NT2/D1 (cell line): ENCODE measurements at regions not wholly inside any gene's neighbourhood (a gene's known extent, or its start where the extent isn't known, plus 50 kb on each side); places are given as distances from the start of the nearest gene placed in this dataset.

Experiments used
- DNase-seq: peaks from one replicate; pipeline ENCODE4 v3.0.0-alpha.2; 2011; ENCODE audit warnings: low read depth, low spot score
- H3K27me3 ChIP-seq: 2 replicates; pipeline ENCODE4 v1.6.0; 2011; ENCODE audit warnings: mild to moderate bottlenecking; ENCODE audit not compliant: insufficient read length, insufficient read depth
- H3K36me3 ChIP-seq: 2 replicates; pipeline ENCODE4 v1.6.1; 2011; ENCODE audit warnings: mild to moderate bottlenecking, low read length, mixed read lengths; ENCODE audit not compliant: insufficient read depth, insufficient read length
- H3K4me1 ChIP-seq: 2 replicates; pipeline ENCODE4 v1.5.1; 2011; ENCODE audit not compliant: insufficient read depth, insufficient read length
- H3K4me3 ChIP-seq: 2 replicates; pipeline ENCODE4 v1.5.1; 2011; ENCODE audit warnings: low read depth; ENCODE audit not compliant: insufficient read length
- H3K9ac ChIP-seq: 2 replicates; pipeline ENCODE4 v1.6.0; 2011; ENCODE audit warnings: low read depth; ENCODE audit not compliant: insufficient read length
- H3K9me3 ChIP-seq: 2 replicates; pipeline ENCODE4 v1.5.1; 2011; ENCODE audit warnings: mild to moderate bottlenecking, low read length; ENCODE audit not compliant: insufficient read depth
- SUZ12 ChIP-seq: IDR thresholded peaks from 2 replicates; pipeline ENCODE4 v1.6.1; 2011; ENCODE audit not compliant: insufficient read length, insufficient read depth; ENCODE audit errors: extremely low read depth
- YY1 ChIP-seq: IDR thresholded peaks from 2 replicates; pipeline ENCODE4 v1.6.1; 2011; ENCODE audit not compliant: insufficient read length, insufficient read depth
- ZNF274 ChIP-seq: IDR thresholded peaks from 2 replicates; pipeline ENCODE4 v1.6.1; 2011; ENCODE audit warnings: mild to moderate bottlenecking, low read depth, low read length

- Histone ChIP-seq H3K9me3 (peaks cover 6% of the 10 kb centered on the region; the same call in 1 of the 2 replicates), H3K9ac (no peak overlapping the region), H3K27me3 (no peaks in the 10 kb centered on the region), H3K36me3 (no peaks in the 10 kb centered on the region), H3K4me3 (no peak overlapping the region), H3K4me1 (no peaks in the 10 kb centered on the region)
- TF ChIP-seq YY1, result no peak
- no peak for TF ChIP-seq SUZ12
- no peak for TF ChIP-seq ZNF274
- DNase-seq, result no peak
These were observed 294.7 kb upstream of the POGK start for GRCh38 chr1:166544561-166544960.

GRCh38 chr1:166552706-166553105 is 286.6 kb upstream of the POGK start:
- H3K27me3 ChIP-seq, result no peaks in the 10 kb centered on the region
- no peak overlapping the region for H3K4me3 ChIP-seq
- H3K4me1 ChIP-seq, result no peaks in the 10 kb centered on the region
- no peak for DNase-seq
- no peak for TF ChIP-seq ZNF274
- no peak for TF ChIP-seq SUZ12
- no peak for TF ChIP-seq YY1
- peaks cover 15% of the 10 kb centered on the region for H3K9me3 ChIP-seq
- no peak overlapping the region for H3K9ac ChIP-seq
- no peaks in the 10 kb centered on the region for H3K36me3 ChIP-seq

GRCh38 chr1:166570954-166571353 is 268.3 kb upstream of the POGK start:
- Histone ChIP-seq H3K9ac (no peak overlapping the region), H3K9me3 (no peaks in the 10 kb centered on the region), H3K36me3 (no peaks in the 10 kb centered on the region), H3K4me3 (no peak overlapping the region), H3K27me3 (no peaks in the 10 kb centered on the region), H3K4me1 (no peaks in the 10 kb centered on the region)
- DNase-seq, result no peak
- TF ChIP-seq ZNF274 (no peak), YY1 (no peak), SUZ12 (no peak)

GRCh38 chr1:166573199-166573598 is 266.1 kb upstream of the POGK start:
- no peak overlapping the region for H3K9ac ChIP-seq
- H3K9me3 ChIP-seq, result no peaks in the 10 kb centered on the region
- H3K4me1 ChIP-seq, result no peaks in the 10 kb centered on the region
- no peaks in the 10 kb centered on the region for H3K36me3 ChIP-seq
- no peak for DNase-seq
- H3K4me3 ChIP-seq, result no peak overlapping the region
- no peak for TF ChIP-seq YY1
- TF ChIP-seq SUZ12, result no peak
- no peak for TF ChIP-seq ZNF274
- no peaks in the 10 kb centered on the region for H3K27me3 ChIP-seq

- Histone ChIP-seq H3K36me3 (no peaks in the 10 kb centered on the region), H3K9me3 (no peaks in the 10 kb centered on the region), H3K4me1 (no peaks in the 10 kb centered on the region), H3K9ac (no peak overlapping the region), H3K27me3 (no peaks in the 10 kb centered on the region), H3K4me3 (no peak overlapping the region)
- DNase-seq, result no peak
- TF ChIP-seq ZNF274 (no peak), SUZ12 (no peak), YY1 (no peak)
These were observed 259.4 kb upstream of the POGK start for GRCh38 chr1:166579557-166580501.

- no peak overlapping the region for H3K4me3 ChIP-seq
These were observed 250.5 kb upstream of the POGK start for GRCh38 chr1:166588741-166589140.

GRCh38 chr1:166590161-166590560 is 249.1 kb upstream of the POGK start:
- H3K27me3 ChIP-seq, result no peaks in the 10 kb centered on the region
- no peak for DNase-seq
- H3K9ac ChIP-seq, result no peak overlapping the region
- no peak overlapping the region for H3K4me3 ChIP-seq
- H3K36me3 ChIP-seq, result no peaks in the 10 kb centered on the region
- TF ChIP-seq ZNF274 (no peak), YY1 (no peak), SUZ12 (no peak)
- H3K9me3 ChIP-seq, result no peaks in the 10 kb centered on the region
- no peaks in the 10 kb centered on the region for H3K4me1 ChIP-seq

More at GRCh38 chr1:166588741-166589140, 250.5 kb upstream of the POGK start:
- H3K9ac ChIP-seq, result no peak overlapping the region
- no peaks in the 10 kb centered on the region for H3K4me1 ChIP-seq
- no peaks in the 10 kb centered on the region for H3K27me3 ChIP-seq
- H3K9me3 ChIP-seq, result no peaks in the 10 kb centered on the region
- no peak for DNase-seq
- TF ChIP-seq SUZ12, result no peak
- no peak for TF ChIP-seq ZNF274
- no peak for TF ChIP-seq YY1
- no peaks in the 10 kb centered on the region for H3K36me3 ChIP-seq
